ENCODE measurements at regions not wholly inside any gene's neighbourhood (a gene's known extent, or its start where the extent isn't known, plus 50 kb on each side); places are given as distances from the start of the nearest gene placed in this dataset.
"Not testable (repeated sequence)": the region's sequence is repeated elsewhere in the genome, so short reads cannot be mapped to it uniquely, and the experiment has no call there.

- DNase-seq (no peak), ATAC-seq (no peak)
- Mint-ChIP-seq H3K36me3 (ENCODE audit: low read depth) (no peaks in the 10 kb centered on the region), H3K27ac (no peak overlapping the region), H3K4me1 (no peaks in the 10 kb centered on the region), H3K4me3 (no peak overlapping the region), H3K27me3 (no peaks in the 10 kb centered on the region)
- H3K9me3 ChIP-seq (ENCODE audit: control insufficient read depth, low read length, poor library complexity, severe bottlenecking), result no peaks in the 10 kb centered on the region
These were observed 414.1 kb upstream of the STXBP6 start for GRCh38 chr14:25464078-25464477.

DNA sequence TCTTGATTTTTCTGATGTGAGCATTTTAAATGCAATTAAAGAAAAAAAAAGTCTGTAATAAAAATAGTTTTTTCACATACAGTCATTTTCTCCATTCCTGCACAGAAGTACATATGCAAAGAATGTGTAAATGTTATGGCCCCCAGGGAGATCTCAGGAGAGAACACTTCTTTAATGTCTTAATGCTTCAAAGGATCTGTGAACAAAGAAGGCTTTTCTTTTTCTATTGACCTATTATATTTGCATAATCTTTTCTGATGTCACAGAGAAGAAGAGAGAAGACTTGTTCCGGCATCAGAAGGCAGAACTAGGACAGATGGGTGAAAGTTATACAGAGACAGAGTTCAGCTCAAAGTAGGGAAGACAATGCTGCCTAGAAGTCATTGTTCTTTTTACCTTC is 413.5 kb upstream of the STXBP6 start:
- H3K4me1 Mint-ChIP-seq, result no peaks in the 10 kb centered on the region
- no peaks in the 10 kb centered on the region for H3K9me3 ChIP-seq (ENCODE audit: control insufficient read depth, low read length, poor library complexity, severe bottlenecking)
- ATAC-seq (no peak), DNase-seq (no peak)
- no peaks in the 10 kb centered on the region for H3K27me3 Mint-ChIP-seq
- no peak overlapping the region for H3K4me3 Mint-ChIP-seq
- H3K27ac Mint-ChIP-seq, result no peak overlapping the region
- H3K36me3 Mint-ChIP-seq (ENCODE audit: low read depth), result no peaks in the 10 kb centered on the region

GRCh38 chr14:25461780-25462179 is 411.8 kb upstream of the STXBP6 start:
- no peak for DNase-seq
- Mint-ChIP-seq H3K27ac (no peak overlapping the region), H3K27me3 (no peaks in the 10 kb centered on the region), H3K36me3 (ENCODE audit: low read depth) (no peaks in the 10 kb centered on the region), H3K4me1 (no peaks in the 10 kb centered on the region), H3K4me3 (no peak overlapping the region)
- ATAC-seq, result no peak
- no peaks in the 10 kb centered on the region for H3K9me3 ChIP-seq (ENCODE audit: control insufficient read depth, low read length, poor library complexity, severe bottlenecking)

GRCh38 chr14:25444381-25444780 is 394.4 kb upstream of the STXBP6 start:
- Mint-ChIP-seq H3K36me3 (ENCODE audit: low read depth) (no peaks in the 10 kb centered on the region), H3K27me3 (no peaks in the 10 kb centered on the region), H3K4me1 (no peaks in the 10 kb centered on the region), H3K27ac (no peak overlapping the region), H3K4me3 (no peak overlapping the region)
- DNase-seq (no peak), ATAC-seq (no peak)
- H3K9me3 ChIP-seq (ENCODE audit: control insufficient read depth, low read length, poor library complexity, severe bottlenecking), result no peaks in the 10 kb centered on the region

GRCh38 chr14:25440382-25440781 is 390.4 kb upstream of the STXBP6 start:
- H3K27me3 Mint-ChIP-seq; H3K27ac Mint-ChIP-seq; H3K4me1 Mint-ChIP-seq; H3K9me3 ChIP-seq (ENCODE audit: control insufficient read depth, low read length, poor library complexity, severe bottlenecking); H3K4me3 Mint-ChIP-seq; H3K36me3 Mint-ChIP-seq (ENCODE audit: low read depth); DNase-seq; ATAC-seq: not testable (repeated sequence)

- Mint-ChIP-seq H3K27ac (no peak overlapping the region), H3K36me3 (ENCODE audit: low read depth) (no peaks in the 10 kb centered on the region), H3K27me3 (no peaks in the 10 kb centered on the region), H3K4me1 (no peaks in the 10 kb centered on the region), H3K4me3 (no peak overlapping the region)
- no peak for DNase-seq
- H3K9me3 ChIP-seq (ENCODE audit: control insufficient read depth, low read length, poor library complexity, severe bottlenecking), result no peaks in the 10 kb centered on the region
- ATAC-seq, result no peak
These were observed 387.0 kb upstream of the STXBP6 start for GRCh38 chr14:25436906-25437305.

GRCh38 chr14:25436288-25436875 is 386.4 kb upstream of the STXBP6 start:
- ATAC-seq (no peak), DNase-seq (no peak)
- Mint-ChIP-seq H3K4me3 (no peak overlapping the region), H3K27ac (no peak overlapping the region), H3K36me3 (ENCODE audit: low read depth) (no peaks in the 10 kb centered on the region), H3K4me1 (no peaks in the 10 kb centered on the region), H3K27me3 (no peaks in the 10 kb centered on the region)
- H3K9me3 ChIP-seq (ENCODE audit: control insufficient read depth, low read length, poor library complexity, severe bottlenecking), result no peaks in the 10 kb centered on the region

- Mint-ChIP-seq H3K36me3 (ENCODE audit: low read depth) (no peaks in the 10 kb centered on the region), H3K27ac (no peak overlapping the region), H3K4me1 (no peaks in the 10 kb centered on the region), H3K27me3 (no peaks in the 10 kb centered on the region), H3K4me3 (no peak overlapping the region)
- DNase-seq (no peak), ATAC-seq (no peak)
- H3K9me3 ChIP-seq (ENCODE audit: control insufficient read depth, low read length, poor library complexity, severe bottlenecking), result no peaks in the 10 kb centered on the region
These were observed 381.5 kb upstream of the STXBP6 start for GRCh38 chr14:25431211-25432076.

DNA sequence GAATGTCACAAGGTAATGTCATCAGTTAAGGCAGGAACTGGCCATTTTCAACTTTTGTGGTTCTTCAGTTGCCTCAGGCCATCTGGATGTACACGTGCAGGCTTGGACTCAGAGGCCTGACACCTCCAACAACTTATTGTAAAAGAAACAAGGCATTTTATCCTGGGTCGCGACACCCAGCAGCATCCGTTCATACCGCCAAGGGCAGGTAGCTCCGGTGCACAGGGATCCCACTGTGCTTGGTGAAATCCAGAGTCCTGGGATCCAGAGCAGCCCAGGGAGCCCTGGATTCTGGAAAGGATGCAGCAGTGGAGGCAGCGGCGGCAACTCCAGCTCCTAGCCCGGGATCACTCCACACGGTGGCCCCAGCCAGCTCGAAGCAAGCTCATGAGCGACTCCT is 380.9 kb upstream of the STXBP6 start:
- H3K9me3 ChIP-seq (ENCODE audit: control insufficient read depth, low read length, poor library complexity, severe bottlenecking), result no peaks in the 10 kb centered on the region

GRCh38 chr14:25412998-25413397 is 363.1 kb upstream of the STXBP6 start:
- H3K4me1 Mint-ChIP-seq, result no peaks in the 10 kb centered on the region
- H3K27me3 Mint-ChIP-seq, result no peaks in the 10 kb centered on the region
- H3K36me3 Mint-ChIP-seq (ENCODE audit: low read depth), result no peaks in the 10 kb centered on the region
- no peaks in the 10 kb centered on the region for H3K9me3 ChIP-seq (ENCODE audit: control insufficient read depth, low read length, poor library complexity, severe bottlenecking)
- no peak overlapping the region for H3K27ac Mint-ChIP-seq
- no peak for ATAC-seq
- H3K4me3 Mint-ChIP-seq, result no peak overlapping the region
- no peak for DNase-seq

More for the DNA sequence above, 380.9 kb upstream of the STXBP6 start:
- no peaks in the 10 kb centered on the region for H3K36me3 Mint-ChIP-seq (ENCODE audit: low read depth)
- no peak overlapping the region for H3K4me3 Mint-ChIP-seq
- H3K27me3 Mint-ChIP-seq, result no peaks in the 10 kb centered on the region
- H3K27ac Mint-ChIP-seq, result no peak overlapping the region
- ATAC-seq, result no peak
- DNase-seq, result no peak
- H3K4me1 Mint-ChIP-seq, result no peaks in the 10 kb centered on the region

GRCh38 chr14:25411781-25412757 is 362.1 kb upstream of the STXBP6 start:
- Mint-ChIP-seq H3K27me3 (no peaks in the 10 kb centered on the region), H3K4me3 (no peak overlapping the region), H3K27ac (no peak overlapping the region), H3K36me3 (ENCODE audit: low read depth) (no peaks in the 10 kb centered on the region), H3K4me1 (no peaks in the 10 kb centered on the region)
- H3K9me3 ChIP-seq (ENCODE audit: control insufficient read depth, low read length, poor library complexity, severe bottlenecking), result no peaks in the 10 kb centered on the region
- DNase-seq, result no peak
- no peak for ATAC-seq

- Mint-ChIP-seq H3K4me1 (no peaks in the 10 kb centered on the region), H3K4me3 (no peak overlapping the region), H3K36me3 (ENCODE audit: low read depth) (no peaks in the 10 kb centered on the region), H3K27me3 (no peaks in the 10 kb centered on the region), H3K27ac (no peak overlapping the region)
- ATAC-seq (no peak), DNase-seq (no peak)
- H3K9me3 ChIP-seq (ENCODE audit: control insufficient read depth, low read length, poor library complexity, severe bottlenecking), result no peaks in the 10 kb centered on the region
These were observed 356.9 kb upstream of the STXBP6 start for GRCh38 chr14:25406818-25407217.

- H3K36me3 Mint-ChIP-seq (ENCODE audit: low read depth), result no peaks in the 10 kb centered on the region
- H3K4me3 Mint-ChIP-seq, result no peak overlapping the region
- no peak for DNase-seq
- H3K27ac Mint-ChIP-seq, result no peak overlapping the region
- ATAC-seq, result no peak
- H3K9me3 ChIP-seq (ENCODE audit: control insufficient read depth, low read length, poor library complexity, severe bottlenecking), result no peaks in the 10 kb centered on the region
- no peaks in the 10 kb centered on the region for H3K4me1 Mint-ChIP-seq
- H3K27me3 Mint-ChIP-seq, result no peaks in the 10 kb centered on the region
These were observed 350.8 kb upstream of the STXBP6 start for GRCh38 chr14:25400607-25401206.

Measured in T-helper 17 cell (primary cell).